IMR-90 (cell line): ENCODE measurements at regions not wholly inside any gene's neighbourhood (a gene's known extent, or its start where the extent isn't known, plus 50 kb on each side); places are given as distances from the start of the nearest gene placed in this dataset.

Source experiments
- ATAC-seq: fragments of 200-7000 bp; cut with Tn5 transposase; 2 replicates; pipeline ENCODE4 v1.9.1; 2020; ENCODE audit warnings: low read depth, mild to moderate bottlenecking, moderate library complexity
- BruUV-seq: library from RNA; stranded (reverse); fragments of 400-500 nt; replicated peaks from 2 replicates; lab custom pipeline; 2021; lab: Mats Ljungman, UMichigan
- CTCF ChIA-PET: fragments of 300-600 bp; formaldehyde crosslinking; extraction: SDS; loops from one replicate; lab custom pipeline; 2021; ENCODE audit warnings: antibody characterized with exemption; lab: Yijun Ruan, JAX
- POLR2A ChIA-PET: fragments of 300-600 bp; sonication (Branson Sonifier 250); formaldehyde crosslinking; loops from one replicate; lab custom pipeline; 2022; ENCODE audit warnings: antibody characterized with exemption; ENCODE audit not compliant: unreplicated experiment; lab: Charles Lee
- DNase-seq: peaks from one replicate; pipeline ENCODE4 v3.0.0; 2013
- H2AFZ ChIP-seq: replicated peaks from 2 replicates; pipeline ENCODE3; 2013; ENCODE audit warnings: low read length, mild to moderate bottlenecking; ENCODE audit not compliant: poor library complexity
- H2AK5ac ChIP-seq: 2 replicates; pipeline ENCODE4 v1.6.1; 2013; ENCODE audit warnings: low read depth, low read length, inconsistent platforms
- H2AK9ac ChIP-seq: replicated peaks from 2 replicates; pipeline ENCODE3; 2013; ENCODE audit warnings: mild to moderate bottlenecking, low read depth, low read length, moderate library complexity; ENCODE audit not compliant: poor library complexity
- H2BK120ac ChIP-seq: 2 replicates; pipeline ENCODE4 v1.6.1; 2013; ENCODE audit warnings: low read depth, low read length, inconsistent platforms
- H2BK15ac ChIP-seq: 3 replicates; pipeline ENCODE4 v1.6.1; 2013; ENCODE audit warnings: low read depth, low read length, inconsistent platforms
- H2BK20ac ChIP-seq: 2 replicates; pipeline ENCODE4 v1.6.1; 2013; ENCODE audit warnings: low read depth, mild to moderate bottlenecking, inconsistent platforms, low read length, moderate library complexity
- H2BK5ac ChIP-seq: 2 replicates; pipeline ENCODE4 v1.6.1; 2013; ENCODE audit warnings: mild to moderate bottlenecking, low read depth, low read length, inconsistent platforms; ENCODE audit not compliant: poor library complexity, severe bottlenecking
- H3K14ac ChIP-seq: replicated peaks from 2 replicates; pipeline ENCODE4 v1.6.1; 2013; ENCODE audit warnings: low read depth, low read length, inconsistent platforms
- H3K18ac ChIP-seq: 2 replicates; pipeline ENCODE4 v1.6.1; 2013; ENCODE audit warnings: low read depth, low read length, control low read depth
- H3K23ac ChIP-seq: 2 replicates; pipeline ENCODE4 v1.6.1; 2013; ENCODE audit warnings: low read depth, low read length, inconsistent platforms
- H3K27ac ChIP-seq: 2 replicates; pipeline ENCODE4 v1.5.1; 2013; ENCODE audit warnings: mild to moderate bottlenecking, control low read depth, low read length; ENCODE audit not compliant: insufficient read depth
- H3K27me3 ChIP-seq: 2 replicates; pipeline ENCODE4 v1.6.1; 2013; ENCODE audit warnings: low read length; ENCODE audit not compliant: control insufficient read depth, insufficient read depth
- H3K36me3 ChIP-seq: 2 replicates; pipeline ENCODE4 v1.6.1; 2013; ENCODE audit warnings: low read length, mixed read lengths; ENCODE audit not compliant: control insufficient read depth, insufficient read depth
- H3K4ac ChIP-seq: 2 replicates; pipeline ENCODE4 v1.6.1; 2013; ENCODE audit warnings: low read depth, low read length, inconsistent platforms
- H3K4me1 ChIP-seq: 2 replicates; pipeline ENCODE4 v1.6.1; 2013; ENCODE audit warnings: low read length, mixed read lengths; ENCODE audit not compliant: control insufficient read depth, insufficient read depth
- H3K4me2 ChIP-seq: 2 replicates; pipeline ENCODE4 v1.6.1; 2013; ENCODE audit warnings: low read depth, mild to moderate bottlenecking, control low read depth, low read length, moderate library complexity
- H3K4me3 ChIP-seq: 2 replicates; pipeline ENCODE4 v1.5.1; 2013; ENCODE audit warnings: low read depth, mild to moderate bottlenecking, control low read depth, low read length, moderate library complexity; ENCODE audit not compliant: insufficient read depth
- H3K56ac ChIP-seq: 2 replicates; pipeline ENCODE4 v1.6.1; 2013; ENCODE audit warnings: low read length, inconsistent platforms; ENCODE audit not compliant: insufficient read depth; ENCODE audit errors: extremely low read depth
- H3K79me1 ChIP-seq, 2 experiments: 2 replicates each; pipeline ENCODE4 v1.6.1; 2013; ENCODE audit warnings: low read length in 2 of 2, inconsistent platforms in 1 of 2, low read depth in 1 of 2
- H3K9ac ChIP-seq: 2 replicates; pipeline ENCODE4 v1.6.1; 2013; ENCODE audit warnings: low read depth, low read length, control low read depth
- H3K9me1 ChIP-seq: 2 replicates; pipeline ENCODE4 v1.6.1; 2013; ENCODE audit warnings: low read length, inconsistent platforms; ENCODE audit not compliant: insufficient read depth
- H3K9me3 ChIP-seq: 2 replicates; pipeline ENCODE4 v1.6.1; 2013; ENCODE audit warnings: low read length; ENCODE audit not compliant: control insufficient read depth, insufficient read depth
- H4K20me1 ChIP-seq: 2 replicates; pipeline ENCODE4 v1.6.1; 2013; ENCODE audit warnings: low read length, inconsistent platforms; ENCODE audit not compliant: insufficient read depth
- H4K5ac ChIP-seq: 2 replicates; pipeline ENCODE4 v1.6.1; 2013; ENCODE audit warnings: mild to moderate bottlenecking, low read depth, low read length, control low read depth
- H4K8ac ChIP-seq, 2 experiments: 2 replicates each; pipeline ENCODE4 v1.6.1; 2013; ENCODE audit warnings: low read depth in 2 of 2, low read length in 2 of 2, control low read depth in 1 of 2, inconsistent platforms in 1 of 2
- H4K91ac ChIP-seq: 2 replicates; pipeline ENCODE4 v1.6.1; 2013; ENCODE audit warnings: low read depth, low read length, inconsistent platforms; ENCODE audit not compliant: insufficient read depth
- MXI1 ChIP-seq: IDR thresholded peaks from 2 replicates; pipeline ENCODE4 v1.6.1; 2012; ENCODE audit warnings: low read depth, mild to moderate bottlenecking, low read length, moderate library complexity, borderline replicate concordance
- WGBS, 2 experiments: methylation state at CpG; one replicate each; pipeline versions ENCODE4 v1.1.5 to v1.1.7; 2013; ENCODE audit warnings: missing lambda C conversion rate in 2 of 2; ENCODE audit not compliant: insufficient read length in 1 of 2; ENCODE audit errors: extremely low coverage in 2 of 2; 5-methylcytosine and 5-hydroxymethylcytosine counted together
- dilution Hi-C: fragments of 300-500 bp; cut with HindIII; formaldehyde crosslinking; loops from one replicate; pipeline ENCODE4 v1.14.3; 2018; ENCODE audit warnings: low sequenced_read_pairs; ENCODE audit not compliant: unreplicated experiment
- in situ Hi-C: fragments of 300-500 bp; cut with MboI; formaldehyde crosslinking; loops from 3 replicates; pipeline ENCODE4 v1.14.3; 2019; ENCODE audit warnings: low sequenced_read_pairs, inconsistent platforms, mixed read lengths
- intact Hi-C: fragments of 100-400 bp; cut with micrococcal nuclease; formaldehyde crosslinking; loops from 2 replicates; pipeline ENCODE4 v1.10.0; 2022

DNA sequence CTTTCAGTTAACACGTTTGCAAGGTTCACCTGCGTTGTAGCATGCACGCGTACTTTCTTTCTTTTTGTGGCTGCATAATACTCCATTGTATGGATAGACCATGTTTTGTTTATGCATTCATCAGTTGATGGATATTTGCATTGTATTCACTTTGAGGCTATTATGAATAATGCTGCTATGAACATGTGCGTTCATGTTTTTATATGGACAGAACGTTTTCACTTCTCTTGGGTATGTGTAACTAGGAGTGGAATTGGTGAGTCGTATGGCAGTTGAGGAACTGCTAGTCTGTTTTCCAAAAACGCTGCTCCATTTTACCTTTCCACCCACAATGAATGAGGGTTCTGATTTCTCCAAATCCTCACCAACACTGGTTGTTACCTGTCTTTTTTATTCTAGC is 244.3 kb downstream of the GLI2 start:
- BruUV-seq: no TSS peak
- no peak overlapping the region for H2BK15ac ChIP-seq
- intact Hi-C loops (loop anchor here (2.0 kb wide), 1 partner anchor 91 kb away; no protein-coding TSS in a partner anchor), in situ Hi-C loops (no loop called here), dilution Hi-C loops (no loop called here)
- H2BK5ac ChIP-seq: no peak overlapping the region
- POLR2A ChIA-PET: no interaction called here
- CTCF ChIA-PET: no interaction called here
- no peak overlapping the region for H4K8ac ChIP-seq
- no peak overlapping the region for H3K9ac ChIP-seq
- no peak overlapping the region for H3K23ac ChIP-seq
- H3K9me3 ChIP-seq: no peaks in the 10 kb centered on the region
- no peak overlapping the region for H2AK9ac ChIP-seq
- ATAC-seq: no peak
- DNase-seq: no peak
- no peak overlapping the region for H3K56ac ChIP-seq
- H3K4me3 ChIP-seq: no peak overlapping the region
- no peak overlapping the region for H3K4me2 ChIP-seq
- H2BK20ac ChIP-seq: no peak overlapping the region
- no peak overlapping the region for H4K91ac ChIP-seq
- H3K4ac ChIP-seq: no peak overlapping the region
- no peaks in the 10 kb centered on the region for H3K27me3 ChIP-seq
- peaks cover 7% of the 10 kb centered on the region; the same call in 1 of the 2 replicates for H3K9me1 ChIP-seq
- H4K5ac ChIP-seq: no peak overlapping the region
- WGBS, 2 experiments: 100% methylated on average over 1 of the region's 8 CpGs; no CpG with 5 or more reads in 1 of the 2 experiments
- H3K79me1 ChIP-seq: peaks cover 14 to 24% of the 10 kb centered on the region in 2 experiments; a peak in 3 of 4 replicates
- no peak overlapping the region for H2AFZ ChIP-seq
- no peak overlapping the region for H3K14ac ChIP-seq
- no peak overlapping the region for H2AK5ac ChIP-seq
- no peak for TF ChIP-seq MXI1
- H4K20me1 ChIP-seq: peaks cover 6% of the 10 kb centered on the region
- H3K36me3 ChIP-seq: peaks cover 72% of the 10 kb centered on the region
- no peak overlapping the region for H3K27ac ChIP-seq
- no peak overlapping the region for H2BK120ac ChIP-seq
- H3K18ac ChIP-seq: no peak overlapping the region
- H3K4me1 ChIP-seq: 0 out of 2 replicates have a peak, but pooled peaks cover 2% of the 10 kb centered on the region
